ENCODE measurements at regions not wholly inside any gene's neighbourhood (a gene's known extent, or its start where the extent isn't known, plus 50 kb on each side); places are given as distances from the start of the nearest gene placed in this dataset.

DNA sequence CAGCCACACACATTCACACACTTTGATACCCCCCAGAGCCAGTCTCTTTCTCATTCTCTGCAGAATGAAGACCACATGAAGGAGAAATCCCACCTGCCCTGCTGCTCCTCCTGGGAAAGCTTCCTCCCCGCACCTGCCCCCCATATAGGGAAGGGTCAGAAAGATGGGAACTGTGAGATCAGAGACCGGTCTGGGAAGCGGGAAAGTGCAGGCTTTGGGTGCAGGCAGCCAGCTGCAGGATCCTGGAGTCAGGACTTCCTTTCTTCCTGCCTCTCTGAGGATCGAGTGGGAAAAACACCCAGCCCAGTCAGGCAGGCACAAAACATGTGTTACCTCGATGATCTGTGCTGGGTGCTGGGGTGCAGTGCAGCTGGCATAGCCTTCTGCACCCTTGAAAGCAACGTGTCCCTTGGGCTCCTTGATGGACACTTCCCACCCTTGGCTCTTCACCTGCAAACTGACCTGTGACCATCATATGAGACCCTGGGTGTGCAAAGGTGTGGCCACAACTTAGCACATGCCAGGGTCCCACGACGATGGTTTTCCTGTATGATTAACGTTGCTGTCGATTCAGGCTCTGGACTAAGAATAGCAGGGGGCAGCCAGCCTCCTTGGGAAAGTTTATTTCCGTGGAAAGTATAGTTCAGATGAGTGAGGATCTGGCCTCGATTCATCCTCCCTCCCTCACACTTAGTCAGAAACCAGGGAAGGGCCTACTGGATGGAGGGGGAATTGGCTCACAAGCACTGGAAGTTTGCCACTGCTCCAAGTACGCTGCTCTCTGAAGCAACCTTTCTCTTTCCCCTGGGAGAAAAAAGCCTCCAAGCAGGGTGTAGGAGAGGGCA lies 105.4 kb upstream of the MED13L start:
- Histone ChIP-seq H3K4me2 (replicated peaks; ENCODE audit: low read depth, low read length, poor library complexity, severe bottlenecking) (no peak overlapping the region), H3K27me3 (replicated peaks in 1 of 4; ENCODE audit: control extremely low read depth in 1 of 4, control insufficient read depth in 3 of 4, insufficient read depth in 4 of 4, low read length in 3 of 4) (no peaks in the 10 kb centered on the region), H3K4me3 (ENCODE audit: control extremely low read depth in 1 of 5, extremely low read depth in 1 of 5, insufficient read depth in 1 of 5, low read depth in 2 of 5, low read length in 4 of 5) (no peak overlapping the region), H3K9ac (ENCODE audit: low read length) (no peak overlapping the region), H3K4me1 (ENCODE audit: control insufficient read depth in 2 of 2, insufficient read depth in 2 of 2, low read length in 2 of 2) (peaks cover 7 to 13% of the 10 kb centered on the region in 2 donors), H2AFZ (ENCODE audit: insufficient read depth, low read depth, low read length, poor library complexity, severe bottlenecking) (no peak overlapping the region), H4K20me1 (ENCODE audit: control insufficient read depth, insufficient read depth, low read length, poor library complexity, severe bottlenecking) (no peaks in the 10 kb centered on the region), H3K27ac (ENCODE audit: low read length in 2 of 2) (no peak overlapping the region), H3K79me2 (ENCODE audit: control insufficient read depth, insufficient read depth, low read length) (no peaks in the 10 kb centered on the region), H3K9me3 (ENCODE audit: control extremely low read depth in 1 of 3, control insufficient read depth in 2 of 3, insufficient read depth in 1 of 3, low read length in 2 of 3) (peaks cover 0 to 2% (median 0%) of the 10 kb centered on the region in 3 donors), H3K36me3 (replicated peaks in 1 of 2; ENCODE audit: control extremely low read depth in 1 of 2, control insufficient read depth in 1 of 2, extremely low read depth in 1 of 2, insufficient read depth in 2 of 2, low read length in 1 of 2) (no peaks in the 10 kb centered on the region)
- POLR2A ChIA-PET = no interaction called here
- Mint-ChIP-seq H3K27me3 (peaks cover 8% of the 10 kb centered on the region), H3K4me3 (no peak overlapping the region), H3K4me1 (peaks cover 12% of the 10 kb centered on the region), H3K9me3 (ENCODE audit: insufficient read depth) (no peaks in the 10 kb centered on the region), H3K27ac (no peak overlapping the region)
- TF ChIP-seq EZH2 (IDR thresholded peaks at IDR 0.05; ENCODE audit: borderline replicate concordance, insufficient read depth, low read depth, low read length, poor library complexity, severe bottlenecking) = no peak
- TF ChIP-seq, protein P1, sequence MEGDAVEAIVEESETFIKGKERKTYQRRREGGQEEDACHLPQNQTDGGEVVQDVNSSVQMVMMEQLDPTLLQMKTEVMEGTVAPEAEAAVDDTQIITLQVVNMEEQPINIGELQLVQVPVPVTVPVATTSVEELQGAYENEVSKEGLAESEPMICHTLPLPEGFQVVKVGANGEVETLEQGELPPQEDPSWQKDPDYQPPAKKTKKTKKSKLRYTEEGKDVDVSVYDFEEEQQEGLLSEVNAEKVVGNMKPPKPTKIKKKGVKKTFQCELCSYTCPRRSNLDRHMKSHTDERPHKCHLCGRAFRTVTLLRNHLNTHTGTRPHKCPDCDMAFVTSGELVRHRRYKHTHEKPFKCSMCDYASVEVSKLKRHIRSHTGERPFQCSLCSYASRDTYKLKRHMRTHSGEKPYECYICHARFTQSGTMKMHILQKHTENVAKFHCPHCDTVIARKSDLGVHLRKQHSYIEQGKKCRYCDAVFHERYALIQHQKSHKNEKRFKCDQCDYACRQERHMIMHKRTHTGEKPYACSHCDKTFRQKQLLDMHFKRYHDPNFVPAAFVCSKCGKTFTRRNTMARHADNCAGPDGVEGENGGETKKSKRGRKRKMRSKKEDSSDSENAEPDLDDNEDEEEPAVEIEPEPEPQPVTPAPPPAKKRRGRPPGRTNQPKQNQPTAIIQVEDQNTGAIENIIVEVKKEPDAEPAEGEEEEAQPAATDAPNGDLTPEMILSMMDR (IDR thresholded peaks at IDR 0.05) = no peak
- 83% methylated on average over 7 of the region's 13 CpGs for WGBS (ENCODE audit: insufficient coverage)
- DNase-seq = no peak
- ATAC-seq (ENCODE audit: low read depth) = no peak
- intact Hi-C loops (cut with micrococcal nuclease) = no loop called here
- CTCF ChIA-PET = no interaction called here

DNA sequence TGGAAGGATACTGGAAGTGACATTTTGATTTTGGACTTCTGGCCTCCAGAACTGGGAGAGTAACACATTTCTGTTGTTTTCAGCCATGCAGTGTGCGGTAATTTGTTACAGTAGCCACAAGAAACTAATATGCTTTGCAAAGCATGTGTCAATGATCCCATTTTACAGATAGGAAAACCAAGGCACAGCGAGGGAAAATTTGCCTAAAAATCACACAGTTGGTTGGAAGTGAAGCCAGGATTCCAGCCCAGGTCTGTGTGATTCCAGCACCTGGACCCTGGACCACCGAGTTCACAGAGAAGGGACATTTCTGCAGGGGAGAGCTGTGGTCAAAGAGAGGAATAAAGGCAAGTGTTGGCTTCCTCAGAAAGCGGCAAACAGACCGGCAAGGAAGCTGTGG lies 106.7 kb upstream of the MED13L start:
- 100% methylated on average over 2 of the region's 5 CpGs for WGBS (ENCODE audit: insufficient coverage)
- Histone ChIP-seq H3K79me2 (ENCODE audit: control insufficient read depth, insufficient read depth, low read length) (no peaks in the 10 kb centered on the region), H2AFZ (ENCODE audit: insufficient read depth, low read depth, low read length, poor library complexity, severe bottlenecking) (no peak overlapping the region), H4K20me1 (ENCODE audit: control insufficient read depth, insufficient read depth, low read length, poor library complexity, severe bottlenecking) (no peaks in the 10 kb centered on the region), H3K27me3 (replicated peaks in 1 of 4; ENCODE audit: control extremely low read depth in 1 of 4, control insufficient read depth in 3 of 4, insufficient read depth in 4 of 4, low read length in 3 of 4) (no peaks in the 10 kb centered on the region), H3K27ac (ENCODE audit: low read length in 2 of 2) (no peak overlapping the region), H3K9me3 (ENCODE audit: control extremely low read depth in 1 of 3, control insufficient read depth in 2 of 3, insufficient read depth in 1 of 3, low read length in 2 of 3) (peaks cover 0 to 2% (median 0%) of the 10 kb centered on the region in 3 donors), H3K36me3 (replicated peaks in 1 of 2; ENCODE audit: control extremely low read depth in 1 of 2, control insufficient read depth in 1 of 2, extremely low read depth in 1 of 2, insufficient read depth in 2 of 2, low read length in 1 of 2) (no peaks in the 10 kb centered on the region), H3K4me3 (ENCODE audit: control extremely low read depth in 1 of 5, extremely low read depth in 1 of 5, insufficient read depth in 1 of 5, low read depth in 2 of 5, low read length in 4 of 5) (no peak overlapping the region), H3K4me1 (ENCODE audit: control insufficient read depth in 2 of 2, insufficient read depth in 2 of 2, low read length in 2 of 2) (peaks cover 7 to 13% of the 10 kb centered on the region in 2 donors), H3K9ac (ENCODE audit: low read length) (no peak overlapping the region), H3K4me2 (replicated peaks; ENCODE audit: low read depth, low read length, poor library complexity, severe bottlenecking) (no peak overlapping the region)
- CTCF ChIA-PET = no interaction called here
- POLR2A ChIA-PET = no interaction called here
- Mint-ChIP-seq H3K4me1 (peaks cover 12% of the 10 kb centered on the region), H3K4me3 (no peak overlapping the region), H3K27ac (no peak overlapping the region), H3K27me3 (peaks cover 8% of the 10 kb centered on the region), H3K9me3 (ENCODE audit: insufficient read depth) (no peaks in the 10 kb centered on the region)
- TF ChIP-seq, protein P1 (IDR thresholded peaks at IDR 0.05) = no peak
- no peak for TF ChIP-seq EZH2 (IDR thresholded peaks at IDR 0.05; ENCODE audit: borderline replicate concordance, insufficient read depth, low read depth, low read length, poor library complexity, severe bottlenecking)
- intact Hi-C loops (cut with micrococcal nuclease) = no loop called here
- no peak for ATAC-seq (ENCODE audit: low read depth)
- no peak for DNase-seq

Data from B cell (primary cell).